ENCODE measurements at regions not wholly inside any gene's neighbourhood (a gene's known extent, or its start where the extent isn't known, plus 50 kb on each side); places are given as distances from the start of the nearest gene placed in this dataset.

DNA sequence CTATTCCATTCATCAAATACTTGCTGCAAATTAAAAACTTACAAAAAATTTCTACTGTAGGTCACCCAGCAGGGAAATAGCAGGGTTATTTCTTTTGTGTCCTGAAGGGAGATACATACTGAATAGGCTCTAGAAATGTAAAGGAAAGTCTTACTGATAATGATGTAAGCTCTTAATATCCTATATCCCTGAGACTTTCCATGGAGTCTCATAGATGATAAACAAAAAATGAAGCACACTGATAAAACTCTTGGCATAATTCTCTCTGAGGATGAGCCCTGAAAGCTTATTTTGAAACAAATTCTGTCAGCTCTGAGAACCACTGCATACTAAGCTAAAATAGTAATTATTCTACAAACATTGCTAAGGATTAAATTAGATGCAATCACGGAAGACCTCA, 819.6 kb upstream of the PTPRD start:
- TF ChIP-seq POLR2A (IDR thresholded peaks at IDR 0.05; ENCODE audit: low read length) (no peak), GATA1 (IDR thresholded peaks at IDR 0.05; ENCODE audit: low read depth, low read length) (no peak)
